ENCODE measurements at regions not wholly inside any gene's neighbourhood (a gene's known extent, or its start where the extent isn't known, plus 50 kb on each side); places are given as distances from the start of the nearest gene placed in this dataset.
"Not testable (repeated sequence)": the region's sequence is repeated elsewhere in the genome, so short reads cannot be mapped to it uniquely, and the experiment has no call there.

GRCh38 chr10:46730729-46731128, 151.8 kb downstream of the SYT15 start:
- not testable (repeated sequence) for TF ChIP-seq CTCF, POLR2AphosphoS5, POLR2A, EP300 (IDR thresholded peaks at IDR 0.05)
